HepG2 (cell line): ENCODE measurements at regions not wholly inside any gene's neighbourhood (a gene's known extent, or its start where the extent isn't known, plus 50 kb on each side); places are given as distances from the start of the nearest gene placed in this dataset.

Experiments
- ATAC-seq: fragments of 200-7000 bp; cut with Tn5 transposase; 3 replicates; pipeline ENCODE4 v1.9.1; 2020; ENCODE audit warnings: mild to moderate bottlenecking, moderate library complexity
- BruUV-seq: library from RNA; stranded (reverse); fragments of 400-500 nt; replicated peaks from 2 replicates; lab custom pipeline; 2021; lab: Mats Ljungman, UMichigan
- CTCF ChIA-PET: fragments of 300-600 bp; formaldehyde crosslinking; extraction: SDS; loops from one replicate; lab custom pipeline; 2021; ENCODE audit warnings: low total read pairs, inconsistent platforms, low intra/inter-chr PET ratio; lab: Yijun Ruan, JAX
- POLR2A ChIA-PET: fragments of 350-600 bp; sonication (Branson Sonifier 250); formaldehyde crosslinking; loops from one replicate; lab custom pipeline; 2020; ENCODE audit warnings: antibody characterized with exemption, inconsistent platforms; lab: Yijun Ruan, JAX
- DNase-seq: peaks from one replicate; pipeline ENCODE4 v3.0.0-alpha.2; 2015; ENCODE audit warnings: low spot score
- FAIRE-seq: peaks from 3 replicates; lab custom pipeline; 2011; peaks lifted over from hg19 to GRCh38; lab: Jason Lieb, UNC
- H2AFZ ChIP-seq: one replicate; pipeline ENCODE4 v1.6.1; 2011; ENCODE audit warnings: low read length, inconsistent platforms
- H3K27ac ChIP-seq: fragments of 300-600 bp; 3 replicates; pipeline ENCODE4 v1.8.0; 2011; ENCODE audit warnings: mixed run types, mild to moderate bottlenecking, mixed read lengths, low read length, inconsistent platforms; ENCODE audit not compliant: insufficient read depth; ENCODE audit errors: extremely low read length
- H3K27me3 ChIP-seq, 2 experiments: fragments of 200-600 bp in 1 of 2; 2 replicates in 1 of 2; 3 replicates in 1 of 2; pipeline versions ENCODE4 v1.6.0 to v1.8.0; 2011; ENCODE audit warnings: low read length in 2 of 2, mild to moderate bottlenecking in 2 of 2, moderate library complexity in 2 of 2, inconsistent platforms in 1 of 2; ENCODE audit not compliant: insufficient read depth in 2 of 2, control insufficient read depth in 1 of 2
- H3K36me3 ChIP-seq, 2 experiments: fragments of 200-600 bp in 1 of 2; replicated peaks in 1 of 2; 2 replicates in 1 of 2; 3 replicates in 1 of 2; pipeline versions ENCODE4 v1.5.1 to v1.8.0; 2011; ENCODE audit warnings: low read length in 2 of 2, inconsistent platforms in 1 of 2; ENCODE audit not compliant: insufficient read depth in 2 of 2, control insufficient read depth in 1 of 2
- H3K4me1 ChIP-seq: 2 replicates; pipeline ENCODE4 v1.5.1; 2012; ENCODE audit warnings: low read length, inconsistent platforms; ENCODE audit not compliant: insufficient read depth
- H3K4me2 ChIP-seq: 2 replicates; pipeline ENCODE4 v1.6.0; 2011; ENCODE audit warnings: low read depth, low read length, inconsistent platforms
- H3K4me3 ChIP-seq, 3 experiments: fragments of 200-600 bp in 1 of 3; sonication (generic), shearing (Covaris generic) in 1 of 3; replicated peaks in 1 of 3; 2 replicates each; pipeline ENCODE4 v1.5.1; 2011 to 2016; ENCODE audit warnings: low read length in 3 of 3, inconsistent platforms in 2 of 3, low read depth in 2 of 3, mild to moderate bottlenecking in 2 of 3, control low read depth in 1 of 3, mixed read lengths in 1 of 3; ENCODE audit not compliant: insufficient read depth in 1 of 3
- H3K79me2 ChIP-seq: one replicate; pipeline ENCODE4 v1.6.1; 2011; ENCODE audit warnings: low read length, inconsistent platforms; ENCODE audit not compliant: insufficient read depth
- H3K9ac ChIP-seq: 2 replicates; pipeline ENCODE4 v1.6.0; 2011; ENCODE audit warnings: mild to moderate bottlenecking, low read depth, low read length, inconsistent platforms; ENCODE audit not compliant: insufficient read depth
- H3K9me3 ChIP-seq: 2 replicates; pipeline ENCODE4 v1.5.1; 2012; ENCODE audit warnings: mild to moderate bottlenecking, low read length
- H4K20me1 ChIP-seq: 2 replicates; pipeline ENCODE4 v1.6.0; 2011; ENCODE audit warnings: inconsistent platforms, mild to moderate bottlenecking, low read length, moderate library complexity; ENCODE audit not compliant: insufficient read depth
- GABPB1 ChIP-seq: IDR thresholded peaks from 2 replicates; pipeline ENCODE4 v1.6.1; 2016; ENCODE audit warnings: mild to moderate bottlenecking, missing genetic modification reagents, moderate library complexity, missing compliant biosample characterization
- PHB2 ChIP-seq: fragments of 450-650 bp; IDR thresholded peaks from 2 replicates; pipeline ENCODE4 v1.6.1; 2018; ENCODE audit not compliant: partially characterized antibody
- PHF8 ChIP-seq: sonication (generic); formaldehyde crosslinking; IDR thresholded peaks from 2 replicates; pipeline ENCODE4 v1.5.0; 2020; ENCODE audit warnings: missing genetic modification reagents
- STAG1 ChIP-seq: sonication (generic); formaldehyde crosslinking; IDR thresholded peaks from 2 replicates; pipeline ENCODE4 v1.4.0; 2020; ENCODE audit warnings: missing genetic modification reagents
- ZBTB8A ChIP-seq: sonication (generic); formaldehyde crosslinking; IDR thresholded peaks from 2 replicates; pipeline ENCODE4 v1.4.0; 2020; ENCODE audit warnings: mild to moderate bottlenecking, low read depth, missing genetic modification reagents, borderline replicate concordance
- ZFP37 ChIP-seq: sonication (generic); formaldehyde crosslinking; IDR thresholded peaks from 2 replicates; pipeline ENCODE4 v1.4.0; 2020; ENCODE audit warnings: missing genetic modification reagents, borderline replicate concordance
- ZNF709 ChIP-seq: sonication (generic); formaldehyde crosslinking; IDR thresholded peaks from 2 replicates; pipeline ENCODE4 v1.5.0; 2020; ENCODE audit warnings: mild to moderate bottlenecking, missing genetic modification reagents
- ZNF816 ChIP-seq: sonication (generic); formaldehyde crosslinking; IDR thresholded peaks from 2 replicates; pipeline ENCODE4 v1.8.0; 2022; ENCODE audit warnings: missing genetic modification reagents, mild to moderate bottlenecking, borderline replicate concordance
- WGBS: methylation state at CpG from one replicate; pipeline ENCODE4 v1.1.6; 2017; ENCODE audit warnings: low lambda C conversion rate; 5-methylcytosine and 5-hydroxymethylcytosine counted together
- in situ Hi-C: cut with HindIII; loops from 2 replicates; pipeline ENCODE4 v1.10.0; 2017; ENCODE audit warnings: low pct_unique_long_range_greater_than_20kb; ENCODE audit not compliant: extremely low pct_ligation_motif_present
- intact Hi-C: fragments of 100-400 bp; cut with micrococcal nuclease; formaldehyde crosslinking; loops from one replicate; pipeline ENCODE4 v1.10.0; 2022; ENCODE audit not compliant: unreplicated experiment
- TF ChIP-seq, protein P1 (sequence below): sonication (generic); formaldehyde crosslinking; IDR thresholded peaks from 2 replicates; pipeline ENCODE4 v1.4.0; 2020; ENCODE audit warnings: missing genetic modification reagents, borderline replicate concordance
- TF ChIP-seq, protein P2 (sequence below): IDR thresholded peaks from 2 replicates; pipeline ENCODE4 v1.6.1; 2016; ENCODE audit warnings: missing biosample characterization, missing genetic modification reagents, low read depth
- TF ChIP-seq, protein P3 (sequence below): sonication (generic); formaldehyde crosslinking; conservative IDR thresholded peaks from 2 replicates; pipeline ENCODE4 v1.4.0; 2020; ENCODE audit warnings: missing genetic modification reagents

GRCh38 chr1:99163671-99164070, 100.6 kb upstream of the PLPPR4 start:
- Histone ChIP-seq H3K4me3 (no peak overlapping the region), H3K4me2 (no peak overlapping the region), H4K20me1 (no peaks in the 10 kb centered on the region), H3K9me3 (no peaks in the 10 kb centered on the region), H3K4me1 (no peaks in the 10 kb centered on the region), H2AFZ (no peak overlapping the region), H3K27ac (no peak overlapping the region), H3K79me2 (no peaks in the 10 kb centered on the region), H3K27me3 (no peaks in the 10 kb centered on the region), H3K9ac (no peak overlapping the region), H3K36me3 (no peaks in the 10 kb centered on the region)
- 0% methylated on average over 2 of the region's 2 CpGs for WGBS
- TF ChIP-seq, protein P1, sequence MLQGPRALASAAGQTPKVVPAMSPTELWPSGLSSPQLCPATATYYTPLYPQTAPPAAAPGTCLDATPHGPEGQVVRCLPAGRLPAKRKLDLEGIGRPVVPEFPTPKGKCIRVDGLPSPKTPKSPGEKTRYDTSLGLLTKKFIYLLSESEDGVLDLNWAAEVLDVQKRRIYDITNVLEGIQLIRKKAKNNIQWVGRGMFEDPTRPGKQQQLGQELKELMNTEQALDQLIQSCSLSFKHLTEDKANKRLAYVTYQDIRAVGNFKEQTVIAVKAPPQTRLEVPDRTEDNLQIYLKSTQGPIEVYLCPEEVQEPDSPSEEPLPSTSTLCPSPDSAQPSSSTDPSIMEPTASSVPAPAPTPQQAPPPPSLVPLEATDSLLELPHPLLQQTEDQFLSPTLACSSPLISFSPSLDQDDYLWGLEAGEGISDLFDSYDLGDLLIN (CRISPR knock-in tag): no peak
- no peak for TF ChIP-seq GABPB1 (CRISPR knock-in tag)
- no peak for TF ChIP-seq PHF8
- TF ChIP-seq, protein P2, sequence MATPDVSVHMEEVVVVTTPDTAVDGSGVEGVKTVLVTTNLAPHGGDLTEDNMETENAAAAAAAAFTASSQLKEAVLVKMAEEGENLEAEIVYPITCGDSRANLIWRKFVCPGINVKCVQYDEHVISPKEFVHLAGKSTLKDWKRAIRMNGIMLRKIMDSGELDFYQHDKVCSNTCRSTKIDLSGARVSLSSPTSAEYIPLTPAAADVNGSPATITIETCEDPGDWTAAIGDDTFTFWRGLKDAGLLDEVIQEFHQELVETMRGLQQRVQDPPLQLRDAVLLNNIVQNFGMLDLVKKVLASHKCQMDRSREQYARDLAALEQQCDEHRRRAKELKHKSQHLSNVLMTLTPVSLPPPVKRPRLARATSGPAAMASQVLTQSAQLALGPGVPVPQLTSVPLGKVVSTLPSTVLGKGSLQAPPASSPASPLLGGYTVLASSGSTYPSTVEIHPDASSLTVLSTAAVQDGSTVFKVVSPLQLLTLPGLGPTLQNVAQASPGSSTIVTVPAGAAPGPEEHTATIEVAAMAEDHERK (CRISPR knock-in tag): no peak
- no peak for TF ChIP-seq PHB2
- TF ChIP-seq, protein P3, sequence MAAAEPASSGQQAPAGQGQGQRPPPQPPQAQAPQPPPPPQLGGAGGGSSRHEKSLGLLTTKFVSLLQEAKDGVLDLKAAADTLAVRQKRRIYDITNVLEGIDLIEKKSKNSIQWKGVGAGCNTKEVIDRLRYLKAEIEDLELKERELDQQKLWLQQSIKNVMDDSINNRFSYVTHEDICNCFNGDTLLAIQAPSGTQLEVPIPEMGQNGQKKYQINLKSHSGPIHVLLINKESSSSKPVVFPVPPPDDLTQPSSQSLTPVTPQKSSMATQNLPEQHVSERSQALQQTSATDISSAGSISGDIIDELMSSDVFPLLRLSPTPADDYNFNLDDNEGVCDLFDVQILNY (CRISPR knock-in tag): no peak
- no peak for TF ChIP-seq ZFP37
- no peak for TF ChIP-seq STAG1 (CRISPR knock-in tag)
- TF ChIP-seq ZBTB8A (CRISPR knock-in tag): no peak
- TF ChIP-seq ZNF816 (CRISPR knock-in tag): no peak
- no peak for TF ChIP-seq ZNF709 (CRISPR knock-in tag)
- in situ Hi-C loops: no loop called here
- no peak for DNase-seq
- ChIA-PET POLR2A (no interaction called here), CTCF (no interaction called here)
- ATAC-seq: no peak
- no TSS peak for BruUV-seq
- no peak for FAIRE-seq
- intact Hi-C loops: no loop called here
